ENCODE measurements at regions not wholly inside any gene's neighbourhood (a gene's known extent, or its start where the extent isn't known, plus 50 kb on each side); places are given as distances from the start of the nearest gene placed in this dataset.

DNA sequence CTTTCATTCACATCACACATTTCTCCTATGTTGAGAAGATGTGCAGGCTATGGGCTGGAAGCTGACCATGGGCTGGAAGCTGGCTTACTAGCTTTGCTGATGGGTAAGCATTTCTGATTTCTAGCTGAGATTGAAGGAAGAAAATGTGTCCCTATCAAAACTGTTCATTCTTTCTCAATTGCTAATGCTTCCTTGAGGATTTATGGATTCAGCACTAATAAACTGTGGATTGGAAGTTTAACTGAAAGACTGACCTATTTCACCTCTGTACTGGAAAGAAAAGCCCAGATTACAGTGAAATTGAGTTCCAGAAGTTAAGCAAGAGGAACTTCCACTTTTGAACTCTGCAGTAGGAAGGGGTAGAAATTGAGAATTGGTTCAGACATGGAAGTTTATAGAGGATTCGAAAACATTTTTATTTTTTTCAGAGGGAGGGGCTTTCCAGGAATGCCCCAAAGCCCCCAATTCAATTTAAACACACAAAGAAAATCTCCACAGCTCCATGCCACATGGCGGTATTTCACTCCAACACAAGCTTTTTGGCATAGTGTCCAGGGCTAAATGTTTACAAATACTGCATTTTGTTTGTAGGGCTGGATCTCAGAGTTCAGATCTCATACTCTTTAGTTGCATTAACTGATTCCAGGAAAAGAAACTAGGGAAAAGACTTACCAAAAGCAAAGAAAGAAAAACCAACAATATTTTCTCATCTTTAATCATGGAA is 61.2 kb upstream of the ARGLU1 start:
- FAIRE-seq (no peak), DNase-seq (ENCODE audit: low read depth, low spot score) (no peak)
- H3K9me3 ChIP-seq (replicated peaks; ENCODE audit: control insufficient read depth, insufficient read depth, low read length) = no peaks in the 10 kb centered on the region
- no peaks in the 10 kb centered on the region for H3K36me3 ChIP-seq (ENCODE audit: control insufficient read depth in 2 of 2, extremely low read depth in 1 of 2, insufficient read depth in 2 of 2, low read length in 2 of 2)
- POLR2A ChIA-PET = no interaction called here
- H3K27me3 ChIP-seq (ENCODE audit: control insufficient read depth in 2 of 2, insufficient read depth in 2 of 2, low read length in 2 of 2) = peaks cover 11 to 16% of the 10 kb centered on the region in 2 experiments
- H3K4me3 ChIP-seq (replicated peaks in 1 of 3; ENCODE audit: insufficient read depth in 1 of 3, low read depth in 1 of 3, low read length in 3 of 3) = no peak overlapping the region
- H3K9ac ChIP-seq (replicated peaks; ENCODE audit: extremely low read depth, insufficient read depth, low read length) = no peak overlapping the region
- BruUV-seq (replicated peaks) = no TSS peak
- intact Hi-C loops (cut with micrococcal nuclease) = no loop called here
- CTCF ChIA-PET = interaction anchor here (2.8 kb wide), 1 partner anchor 8 kb away, joined by 23 read pairs; no protein-coding TSS in a partner anchor
- H3K4me1 ChIP-seq (ENCODE audit: control insufficient read depth, extremely low read depth, insufficient read depth, low read length) = no peaks in the 10 kb centered on the region
- no peak overlapping the region for H3K4me2 ChIP-seq (ENCODE audit: insufficient read depth, low read length)
- TF ChIP-seq, protein P1, sequence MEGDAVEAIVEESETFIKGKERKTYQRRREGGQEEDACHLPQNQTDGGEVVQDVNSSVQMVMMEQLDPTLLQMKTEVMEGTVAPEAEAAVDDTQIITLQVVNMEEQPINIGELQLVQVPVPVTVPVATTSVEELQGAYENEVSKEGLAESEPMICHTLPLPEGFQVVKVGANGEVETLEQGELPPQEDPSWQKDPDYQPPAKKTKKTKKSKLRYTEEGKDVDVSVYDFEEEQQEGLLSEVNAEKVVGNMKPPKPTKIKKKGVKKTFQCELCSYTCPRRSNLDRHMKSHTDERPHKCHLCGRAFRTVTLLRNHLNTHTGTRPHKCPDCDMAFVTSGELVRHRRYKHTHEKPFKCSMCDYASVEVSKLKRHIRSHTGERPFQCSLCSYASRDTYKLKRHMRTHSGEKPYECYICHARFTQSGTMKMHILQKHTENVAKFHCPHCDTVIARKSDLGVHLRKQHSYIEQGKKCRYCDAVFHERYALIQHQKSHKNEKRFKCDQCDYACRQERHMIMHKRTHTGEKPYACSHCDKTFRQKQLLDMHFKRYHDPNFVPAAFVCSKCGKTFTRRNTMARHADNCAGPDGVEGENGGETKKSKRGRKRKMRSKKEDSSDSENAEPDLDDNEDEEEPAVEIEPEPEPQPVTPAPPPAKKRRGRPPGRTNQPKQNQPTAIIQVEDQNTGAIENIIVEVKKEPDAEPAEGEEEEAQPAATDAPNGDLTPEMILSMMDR (IDR thresholded peaks at IDR 0.05; ENCODE audit: extremely low read depth in 1 of 2, insufficient read depth in 1 of 2, low read depth in 1 of 2, low read length in 2 of 2) = no peak
- TF ChIP-seq POLR2AphosphoS5 (IDR thresholded peaks at IDR 0.05; ENCODE audit: insufficient read depth, low read depth, low read length) (no peak), MYC (IDR thresholded peaks at IDR 0.05; ENCODE audit: low read depth, low read length) (no peak), EZH2 (IDR thresholded peaks at IDR 0.05; ENCODE audit: borderline replicate concordance, low read depth, low read length, severe bottlenecking) (no peak), JUN (IDR thresholded peaks at IDR 0.05; ENCODE audit: borderline replicate concordance, insufficient read depth, insufficient read length, low read depth) (no peak), FOS (IDR thresholded peaks at IDR 0.05; ENCODE audit: borderline replicate concordance, insufficient read depth, low read length) (no peak), GATA2 (IDR thresholded peaks at IDR 0.05; ENCODE audit: insufficient read depth, insufficient read length, low read depth, low read length) (no peak), POLR2A (IDR thresholded peaks at IDR 0.05; ENCODE audit: low read depth, low read length) (no peak)
- TF ChIP-seq, protein P2, sequence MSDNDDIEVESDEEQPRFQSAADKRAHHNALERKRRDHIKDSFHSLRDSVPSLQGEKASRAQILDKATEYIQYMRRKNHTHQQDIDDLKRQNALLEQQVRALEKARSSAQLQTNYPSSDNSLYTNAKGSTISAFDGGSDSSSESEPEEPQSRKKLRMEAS (IDR thresholded peaks at IDR 0.05; ENCODE audit: insufficient read depth, insufficient read length) = no peak
- H3K27ac ChIP-seq (ENCODE audit: insufficient read depth, low read depth, low read length) = no peak overlapping the region
- no peaks in the 10 kb centered on the region for H3K79me2 ChIP-seq (ENCODE audit: control insufficient read depth, insufficient read depth, low read length)
- H3K9me1 ChIP-seq (replicated peaks; ENCODE audit: control insufficient read depth, extremely low read depth, insufficient read depth, low read length) = no peaks in the 10 kb centered on the region
- no peaks in the 10 kb centered on the region for H4K20me1 ChIP-seq (replicated peaks; ENCODE audit: control insufficient read depth, extremely low read depth, insufficient read depth, low read length)
- no peak overlapping the region for H2AFZ ChIP-seq (ENCODE audit: low read depth, low read length)
- dilution Hi-C loops (cut with MboI; ENCODE audit: extremely low pct_ligation_motif_present, low sequenced_read_pairs) = no loop called here
